ENCODE measurements at regions not wholly inside any gene's neighbourhood (a gene's known extent, or its start where the extent isn't known, plus 50 kb on each side); places are given as distances from the start of the nearest gene placed in this dataset.

- no peak for FAIRE-seq
Measured at GRCh38 chr1:106646261-106646784, 410.2 kb upstream of the PRMT6 start.

- no peak for FAIRE-seq
Measured at GRCh38 chr1:106646816-106647215, 409.7 kb upstream of the PRMT6 start.

- FAIRE-seq: no peak
Measured at GRCh38 chr1:106651028-106651762, 405.3 kb upstream of the PRMT6 start.

- no peak for FAIRE-seq
Measured at GRCh38 chr1:106659490-106660244, 396.8 kb upstream of the PRMT6 start.

GRCh38 chr1:106675558-106675957 is 380.9 kb upstream of the PRMT6 start:
- FAIRE-seq: no peak

GRCh38 chr1:106676021-106676420 is 380.5 kb upstream of the PRMT6 start:
- no peak for FAIRE-seq

- no peak for FAIRE-seq
Measured at GRCh38 chr1:106677181-106677580, 379.3 kb upstream of the PRMT6 start.

- no peak for FAIRE-seq
Measured at GRCh38 chr1:106677721-106678120, 378.8 kb upstream of the PRMT6 start.

- no peak for FAIRE-seq
Measured at GRCh38 chr1:106678279-106679050, 378.0 kb upstream of the PRMT6 start.

GRCh38 chr1:106680216-106680615 is 376.3 kb upstream of the PRMT6 start:
- FAIRE-seq: no peak

- FAIRE-seq: no peak
Measured at GRCh38 chr1:106680776-106681344, 375.6 kb upstream of the PRMT6 start.

- no peak for FAIRE-seq
Measured at GRCh38 chr1:106681939-106682522, 374.4 kb upstream of the PRMT6 start.

- FAIRE-seq: no peak
Measured at GRCh38 chr1:106688446-106688845, 368.0 kb upstream of the PRMT6 start.

- no peak for FAIRE-seq
Measured at GRCh38 chr1:106698660-106699059, 357.8 kb upstream of the PRMT6 start.

- FAIRE-seq: no peak
Measured at GRCh38 chr1:106699433-106699832, 357.0 kb upstream of the PRMT6 start.

- FAIRE-seq: no peak
Measured at GRCh38 chr1:106700211-106700610, 356.3 kb upstream of the PRMT6 start.

- FAIRE-seq: no peak
Measured at GRCh38 chr1:106705971-106706370, 350.5 kb upstream of the PRMT6 start.

- FAIRE-seq: no peak
Measured at GRCh38 chr1:106717591-106717990, 338.9 kb upstream of the PRMT6 start.

GRCh38 chr1:106721790-106722189 is 334.7 kb upstream of the PRMT6 start:
- no peak for FAIRE-seq

- no peak for FAIRE-seq
Measured at GRCh38 chr1:106722466-106722865, 334.0 kb upstream of the PRMT6 start.

- FAIRE-seq: no peak
Measured at GRCh38 chr1:106727171-106727570, 329.3 kb upstream of the PRMT6 start.

GRCh38 chr1:106746448-106747085 is 309.9 kb upstream of the PRMT6 start:
- FAIRE-seq: no peak
